Heart left ventricle (tissue), 16 donors: ENCODE measurements at regions not wholly inside any gene's neighbourhood (a gene's known extent, or its start where the extent isn't known, plus 50 kb on each side); places are given as distances from the start of the nearest gene placed in this dataset.

Source experiments
- ATAC-seq, 4 donors: fragments of 200-7000 bp; cut with Tn5 transposase; one replicate each; pipeline ENCODE4 v1.9.1; 2020 to 2022; ENCODE audit warnings: moderate library complexity in 4 of 4, mild to moderate bottlenecking in 3 of 4, moderate number of reproducible peaks in 1 of 4
- DNase-seq, 5 donors: peaks; one replicate each; pipeline ENCODE4 v3.0.0-alpha.2; 2020
- H3K27ac ChIP-seq, 12 donors: fragments of 200-600 bp; sonication (generic) in 4 of 12; one replicate each; pipeline versions ENCODE4 v1.5.0 to v1.8.0; 2016 to 2022; ENCODE audit warnings: mild to moderate bottlenecking in 2 of 12
- H3K27me3 ChIP-seq, 9 donors: fragments of 200-600 bp; sonication (generic) in 2 of 9; one replicate each; pipeline versions ENCODE4 v1.5.1 to v1.8.0; 2016 to 2022; ENCODE audit warnings: mild to moderate bottlenecking in 3 of 9
- H3K36me3 ChIP-seq, 9 donors: fragments of 200-600 bp; sonication (generic) in 2 of 9; one replicate each; pipeline versions ENCODE4 v1.5.0 to v1.8.0; 2018 to 2022; ENCODE audit warnings: mild to moderate bottlenecking in 2 of 9
- H3K4me1 ChIP-seq, 12 donors: fragments of 200-600 bp; sonication (generic) in 4 of 12; one replicate each; pipeline versions ENCODE4 v1.5.0 to v1.8.0; 2016 to 2022; ENCODE audit warnings: mild to moderate bottlenecking in 3 of 12
- H3K4me3 ChIP-seq, 12 donors: fragments of 200-600 bp; sonication (generic) in 4 of 12; one replicate each; pipeline versions ENCODE4 v1.5.0 to v1.8.0; 2017 to 2022; ENCODE audit warnings: mild to moderate bottlenecking in 9 of 12, moderate library complexity in 4 of 12
- H3K9me3 ChIP-seq, 12 donors: fragments of 200-600 bp; sonication (generic) in 4 of 12; one replicate each; pipeline versions ENCODE4 v1.5.0 to v1.8.0; 2016 to 2022; ENCODE audit warnings: mild to moderate bottlenecking in 1 of 12
- POLR2A ChIP-seq, 2 donors: fragments of 450-650 bp; IDR thresholded peaks; one replicate each; pipeline ENCODE4 v1.6.1; 2017; ENCODE audit warnings: antibody characterized with exemption in 2 of 2, mild to moderate bottlenecking in 2 of 2, moderate library complexity in 2 of 2
- WGBS, 4 donors: extraction: QIAGEN DNeasy Blood & Tissue Kit in 2 of 4; methylation state at CpG; one replicate each; pipeline versions ENCODE4 v1.1.5 to v1.1.7; 2013 to 2018; 5-methylcytosine and 5-hydroxymethylcytosine counted together
- intact Hi-C, 10 donors: fragments of 100-400 bp; cut with DNase I; formaldehyde crosslinking; loops; one replicate each; pipeline versions ENCODE4 v1.11.1 to v1.14.2; 2022
- TF ChIP-seq, protein P1 (sequence below), 12 donors: fragments of 200-600 bp; sonication (generic) in 4 of 12; IDR thresholded peaks; one replicate each; pipeline versions ENCODE4 v1.5.0 to v1.8.0; 2018 to 2022; ENCODE audit warnings: antibody characterized with exemption in 12 of 12, mild to moderate bottlenecking in 5 of 12
- donor health status: ischemic (EF 13 %, LVEDD 7.1; RV severe dilation, severe dysfunction).
- donor health status: healthy with polysubstance abuse.
- donor health status: DM: no; HTN: yes; CAD: no.
- donor health status: DM: no; HTN: no; CAD: no.
- donor health status: ischemic (EF 25% LVEDD 6.9; RV normal size, moderate dysfunction).
- donor health status: ischemic (EF 25% LVEDD 5.7; RV mildly dilated, moderate dysfunction).
- donor health status: healthy.
- donor health status: DM: yes; HTN: yes; CAD: no.
- donor health status: ischemic (EF 35%, LVEDD 5.7; RV mildly dilated, moderate dysfunction).
- donor health status: nonischemic (EF 11% LVEDD 7.7; RV severe dilation, severe dysfunction).
- donor health status: DM: yes; HTN: yes; CAD: no.
- donor health status: PGD.
- donor health status: ischemic (EF 29% LVEDD 5.4; RV normal size, mild dysfunction).
- donor health status: nonischemic (EF 23%, LVEDD 6.1; RV moderate dilation, normal function).

DNA sequence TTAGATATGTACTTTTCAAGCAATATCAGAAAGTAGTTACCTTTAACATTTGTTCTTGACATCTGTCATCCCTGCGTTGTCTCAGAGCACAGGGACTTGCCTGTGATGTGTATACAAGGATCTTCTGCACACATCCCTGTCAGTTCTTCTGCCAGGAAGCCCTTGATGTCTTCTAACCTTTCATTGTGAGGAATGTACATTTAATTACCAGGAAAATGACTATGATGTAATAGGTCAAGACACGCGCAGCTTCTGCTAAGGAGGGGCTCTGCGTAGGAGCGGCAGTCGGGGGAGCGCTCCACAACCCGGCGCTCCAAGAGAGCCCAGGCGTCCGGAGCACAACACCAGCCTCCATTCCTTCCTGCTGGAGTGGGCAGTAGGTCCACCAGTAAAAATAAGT lies 119.7 kb downstream of the IRX2 start:
- no peak for DNase-seq
- H3K9me3 ChIP-seq = no peaks in the 10 kb centered on the region
- intact Hi-C loops = no loop called here
- TF ChIP-seq POLR2A (IDR thresholded peaks at IDR 0.05) = no peak
- TF ChIP-seq, protein P1, sequence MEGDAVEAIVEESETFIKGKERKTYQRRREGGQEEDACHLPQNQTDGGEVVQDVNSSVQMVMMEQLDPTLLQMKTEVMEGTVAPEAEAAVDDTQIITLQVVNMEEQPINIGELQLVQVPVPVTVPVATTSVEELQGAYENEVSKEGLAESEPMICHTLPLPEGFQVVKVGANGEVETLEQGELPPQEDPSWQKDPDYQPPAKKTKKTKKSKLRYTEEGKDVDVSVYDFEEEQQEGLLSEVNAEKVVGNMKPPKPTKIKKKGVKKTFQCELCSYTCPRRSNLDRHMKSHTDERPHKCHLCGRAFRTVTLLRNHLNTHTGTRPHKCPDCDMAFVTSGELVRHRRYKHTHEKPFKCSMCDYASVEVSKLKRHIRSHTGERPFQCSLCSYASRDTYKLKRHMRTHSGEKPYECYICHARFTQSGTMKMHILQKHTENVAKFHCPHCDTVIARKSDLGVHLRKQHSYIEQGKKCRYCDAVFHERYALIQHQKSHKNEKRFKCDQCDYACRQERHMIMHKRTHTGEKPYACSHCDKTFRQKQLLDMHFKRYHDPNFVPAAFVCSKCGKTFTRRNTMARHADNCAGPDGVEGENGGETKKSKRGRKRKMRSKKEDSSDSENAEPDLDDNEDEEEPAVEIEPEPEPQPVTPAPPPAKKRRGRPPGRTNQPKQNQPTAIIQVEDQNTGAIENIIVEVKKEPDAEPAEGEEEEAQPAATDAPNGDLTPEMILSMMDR (IDR thresholded peaks at IDR 0.05) = no peak
- ATAC-seq = no peak
- H3K4me3 ChIP-seq = no peak overlapping the region
- no peak overlapping the region for H3K27ac ChIP-seq
- H3K27me3 ChIP-seq = peaks cover 0 to 21% (median 0%) of the 10 kb centered on the region in 9 donors
- no peaks in the 10 kb centered on the region for H3K36me3 ChIP-seq
- WGBS, 4 donors = 66 to 73% (median 72%) methylated on average over 11 of the region's 11 CpGs
- no peaks in the 10 kb centered on the region for H3K4me1 ChIP-seq

DNA sequence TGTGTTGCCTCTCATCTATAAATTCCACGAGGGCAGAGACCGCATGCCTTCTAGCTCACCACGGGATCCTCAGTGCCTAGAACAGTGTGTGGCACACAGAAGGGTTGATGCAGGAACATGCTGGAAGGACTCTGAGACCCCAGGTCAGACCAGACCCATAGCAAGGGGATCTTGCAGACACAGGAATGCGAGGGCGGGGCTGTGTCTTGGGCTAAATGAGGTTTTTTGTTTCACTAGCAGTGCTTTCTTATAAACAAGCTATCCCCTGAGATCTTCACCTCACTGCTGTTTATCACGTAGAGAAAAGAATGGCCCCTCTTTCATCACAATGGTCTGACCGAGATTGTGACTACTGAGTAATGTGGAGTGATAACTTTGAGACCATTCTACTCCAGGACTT lies 122.4 kb downstream of the IRX2 start:
- Histone ChIP-seq H3K4me1 (no peaks in the 10 kb centered on the region), H3K9me3 (no peaks in the 10 kb centered on the region), H3K27me3 (peaks cover 0 to 13% (median 0%) of the 10 kb centered on the region in 9 donors), H3K36me3 (no peaks in the 10 kb centered on the region), H3K27ac (no peak overlapping the region), H3K4me3 (no peak overlapping the region)
- intact Hi-C loops = no loop called here
- DNase-seq = no peak
- no peak for ATAC-seq
- TF ChIP-seq POLR2A (IDR thresholded peaks at IDR 0.05) = no peak
- TF ChIP-seq, protein P1 (IDR thresholded peaks at IDR 0.05) = no peak
- WGBS, 4 donors = 54 to 59% (median 57%) methylated on average over 7 of the region's 7 CpGs

- intact Hi-C loops = no loop called here
- H3K27ac ChIP-seq = no peak overlapping the region
- H3K9me3 ChIP-seq = no peaks in the 10 kb centered on the region
- 82 to 90% (median 85%) methylated on average over 13 of the region's 13 CpGs for WGBS, 4 donors
- no peak for ATAC-seq
- H3K36me3 ChIP-seq = no peaks in the 10 kb centered on the region
- no peak for TF ChIP-seq POLR2A (IDR thresholded peaks at IDR 0.05)
- TF ChIP-seq, protein P1 (IDR thresholded peaks at IDR 0.05) = no peak
- peaks cover 0 to 11% (median 0%) of the 10 kb centered on the region in 9 donors for H3K27me3 ChIP-seq
- no peak for DNase-seq
- H3K4me1 ChIP-seq = no peaks in the 10 kb centered on the region
- no peak overlapping the region for H3K4me3 ChIP-seq
Observed at GRCh38 chr5:2627867-2628266, 123.6 kb downstream of the IRX2 start.

DNA sequence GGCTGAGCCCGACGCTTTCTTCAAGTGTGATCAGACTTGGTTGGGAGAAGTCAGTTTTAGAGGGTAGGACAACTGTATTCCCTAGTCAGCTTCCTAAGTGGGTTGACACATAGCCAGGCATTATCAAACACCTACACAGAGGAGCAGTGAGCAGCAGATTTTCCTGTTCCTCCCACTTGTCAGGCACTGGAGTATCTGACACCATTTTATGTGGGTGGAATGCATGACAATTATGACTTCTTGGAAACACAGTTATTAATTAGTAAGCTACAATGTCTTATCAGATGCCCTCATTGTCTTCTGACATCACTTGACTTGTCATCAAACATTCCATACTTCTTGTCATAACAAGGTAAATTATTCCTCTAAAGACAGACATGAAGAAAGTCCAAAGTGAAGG lies 124.9 kb downstream of the IRX2 start:
- Histone ChIP-seq H3K4me1 (no peaks in the 10 kb centered on the region), H3K36me3 (no peaks in the 10 kb centered on the region), H3K4me3 (no peak overlapping the region), H3K9me3 (no peaks in the 10 kb centered on the region), H3K27ac (no peak overlapping the region), H3K27me3 (peaks cover 0 to 9% (median 0%) of the 10 kb centered on the region in 9 donors)
- intact Hi-C loops = no loop called here
- TF ChIP-seq, protein P1 (IDR thresholded peaks at IDR 0.05) = no peak
- no peak for TF ChIP-seq POLR2A (IDR thresholded peaks at IDR 0.05)
- no peak for DNase-seq
- no peak for ATAC-seq
- 79 to 92% (median 86%) methylated on average over 2 of the region's 2 CpGs for WGBS, 4 donors
